AG09319 (cell line): ENCODE measurements at regions not wholly inside any gene's neighbourhood (a gene's known extent, or its start where the extent isn't known, plus 50 kb on each side); places are given as distances from the start of the nearest gene placed in this dataset.

Source experiments
- DNase-seq: peaks from one replicate; pipeline ENCODE4 v3.0.0-alpha.2; 2010; ENCODE audit warnings: low read depth; ENCODE audit errors: extremely low read depth
- CTCF ChIP-seq: IDR thresholded peaks from 2 replicates; pipeline ENCODE4 v1.5.1; 2011; ENCODE audit warnings: low read depth, mild to moderate bottlenecking, inconsistent platforms, low read length, moderate library complexity

GRCh38 chr12:83408851-83409250 lies 722.1 kb downstream of the TMTC2 start:
- DNase-seq = no peak
- no peak for TF ChIP-seq CTCF

- no peak for TF ChIP-seq CTCF
- DNase-seq = no peak
Observed at GRCh38 chr12:83408146-83408545, 721.4 kb downstream of the TMTC2 start.

- no peak for TF ChIP-seq CTCF
- DNase-seq = no peak
Observed at GRCh38 chr12:83404521-83404920, 717.8 kb downstream of the TMTC2 start.

GRCh38 chr12:83390186-83390585 lies 703.5 kb downstream of the TMTC2 start:
- DNase-seq = no peak
- TF ChIP-seq CTCF = no peak

- DNase-seq = no peak
- peak; percentile 9 for TF ChIP-seq CTCF
Observed at GRCh38 chr12:83389237-83389996, 702.7 kb downstream of the TMTC2 start.

- DNase-seq = no peak
- no peak for TF ChIP-seq CTCF
Observed at GRCh38 chr12:83388551-83388950, 701.8 kb downstream of the TMTC2 start.

GRCh38 chr12:83386527-83387264 lies 700.0 kb downstream of the TMTC2 start:
- no peak for TF ChIP-seq CTCF
- DNase-seq = no peak
